Ectodermal cell (in vitro differentiated cells): ENCODE measurements at regions not wholly inside any gene's neighbourhood (a gene's known extent, or its start where the extent isn't known, plus 50 kb on each side); places are given as distances from the start of the nearest gene placed in this dataset.

Experiments
- H3K27ac ChIP-seq: 2 replicates; pipeline ENCODE4 v1.7.0; 2013; ENCODE audit warnings: mild to moderate bottlenecking, low read depth, low read length; ENCODE audit not compliant: insufficient read depth, poor library complexity, severe bottlenecking
- H3K27me3 ChIP-seq: 2 replicates; pipeline ENCODE4 v1.7.0; 2013; ENCODE audit warnings: mild to moderate bottlenecking, low read length; ENCODE audit not compliant: insufficient read depth, control insufficient read depth, poor library complexity, severe bottlenecking
- H3K36me3 ChIP-seq: one replicate; pipeline ENCODE4 v1.7.0; 2013; ENCODE audit warnings: low read length; ENCODE audit not compliant: control insufficient read depth, insufficient read depth
- H3K4me1 ChIP-seq: one replicate; pipeline ENCODE4 v1.7.0; 2013; ENCODE audit warnings: low read length; ENCODE audit not compliant: control insufficient read depth, insufficient read depth
- H3K4me3 ChIP-seq: 2 replicates; pipeline ENCODE4 v1.7.0; 2013; ENCODE audit warnings: low read depth, low read length, control low read depth; ENCODE audit not compliant: insufficient read depth
- H3K9me3 ChIP-seq: 2 replicates; pipeline ENCODE4 v1.7.0; 2013; ENCODE audit warnings: mild to moderate bottlenecking, low read length, moderate library complexity; ENCODE audit not compliant: control insufficient read depth
- WGBS, 2 experiments: methylation state at CpG; one replicate each; pipeline ENCODE4 v1.1.7; 2013; ENCODE audit warnings: missing lambda C conversion rate in 2 of 2; 5-methylcytosine and 5-hydroxymethylcytosine counted together

DNA sequence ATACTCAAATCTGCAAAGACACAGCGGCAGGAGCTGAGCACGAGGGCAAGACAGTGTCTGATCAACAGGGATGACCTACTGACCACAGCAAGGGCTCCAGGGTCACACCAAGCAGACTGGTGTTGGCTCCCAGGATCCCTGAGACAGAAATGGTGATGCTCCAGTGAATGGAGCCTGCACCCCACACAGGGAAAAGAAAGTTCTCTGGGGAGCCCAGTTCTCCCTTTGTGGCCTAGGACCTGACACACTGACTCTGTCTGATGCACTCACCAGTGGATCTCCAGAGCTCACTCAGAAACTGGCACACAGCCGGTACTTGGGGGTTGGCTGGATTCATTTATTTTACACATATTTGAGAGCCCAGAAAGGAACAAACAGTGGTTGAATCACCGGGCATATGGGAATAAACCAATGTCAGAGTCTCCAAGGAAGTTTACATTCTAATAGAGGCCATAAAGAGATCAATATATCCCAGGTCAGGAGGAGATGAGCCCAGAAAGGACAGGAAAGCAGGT, 215.6 kb upstream of the ARL4C start:
- WGBS, 2 experiments = 92 to 94% methylated on average over 4 of the region's 4 CpGs
- Histone ChIP-seq H3K9me3 (no peaks in the 10 kb centered on the region), H3K27me3 (no peaks in the 10 kb centered on the region)

DNA sequence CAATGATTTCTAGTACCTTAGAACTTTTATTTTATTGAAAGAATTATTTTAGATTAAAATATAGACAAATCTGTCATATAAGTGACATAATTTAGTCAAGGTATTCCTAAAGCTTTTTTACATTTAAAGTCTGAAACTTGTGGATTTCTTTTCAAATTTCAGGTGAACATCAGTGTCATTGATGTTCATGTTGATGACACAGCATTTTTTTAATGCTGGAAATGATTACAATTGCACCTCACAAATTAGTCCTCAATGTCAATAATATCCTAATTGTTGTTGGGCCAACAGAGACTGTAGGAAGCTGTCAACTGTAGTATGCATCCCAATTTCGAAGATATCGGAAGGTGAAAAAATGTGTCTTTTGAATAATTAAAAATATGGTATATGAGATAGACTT, 214.4 kb upstream of the ARL4C start:
- Histone ChIP-seq H3K27me3 (no peaks in the 10 kb centered on the region), H3K9me3 (no peaks in the 10 kb centered on the region), H3K4me3 (no peak overlapping the region), H3K27ac (no peak overlapping the region), H3K4me1 (peaks cover 19% of the 10 kb centered on the region), H3K36me3 (no peaks in the 10 kb centered on the region)
- WGBS, 2 experiments = 93 to 97% methylated on average over 2 of the region's 2 CpGs

More for the DNA sequence above, 215.6 kb upstream of the ARL4C start:
- no peak overlapping the region for H3K27ac ChIP-seq
- H3K4me3 ChIP-seq = no peak overlapping the region
- no peaks in the 10 kb centered on the region for H3K36me3 ChIP-seq
- peaks cover 19% of the 10 kb centered on the region for H3K4me1 ChIP-seq

DNA sequence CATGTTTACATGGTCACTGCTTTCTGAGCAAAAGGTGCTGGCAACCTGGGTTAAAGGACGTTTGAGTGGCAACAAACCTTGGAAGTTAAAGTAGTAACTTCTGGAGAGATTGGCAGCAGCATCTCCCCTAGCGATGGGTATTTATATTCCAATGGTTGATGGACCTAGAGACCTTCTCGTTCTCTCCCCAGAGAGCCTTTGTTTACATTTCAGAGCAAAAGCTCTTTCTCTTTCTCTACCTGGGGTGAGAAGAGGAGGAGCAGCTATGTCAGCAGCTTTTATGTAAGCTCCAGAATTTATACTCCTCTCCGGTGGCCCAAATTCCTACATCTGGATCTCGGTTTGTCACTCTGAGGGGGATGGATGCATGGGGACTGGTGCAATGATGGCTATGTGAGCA, 213.7 kb upstream of the ARL4C start:
- no peaks in the 10 kb centered on the region for H3K27me3 ChIP-seq
- WGBS, 2 experiments = 3 to 10% methylated on average over 3 to 5 of the region's 5 CpGs
- H3K4me3 ChIP-seq = no peak overlapping the region
- H3K27ac ChIP-seq = no peak overlapping the region
- H3K9me3 ChIP-seq = no peaks in the 10 kb centered on the region
- no peaks in the 10 kb centered on the region for H3K36me3 ChIP-seq
- peaks cover 19% of the 10 kb centered on the region for H3K4me1 ChIP-seq

DNA sequence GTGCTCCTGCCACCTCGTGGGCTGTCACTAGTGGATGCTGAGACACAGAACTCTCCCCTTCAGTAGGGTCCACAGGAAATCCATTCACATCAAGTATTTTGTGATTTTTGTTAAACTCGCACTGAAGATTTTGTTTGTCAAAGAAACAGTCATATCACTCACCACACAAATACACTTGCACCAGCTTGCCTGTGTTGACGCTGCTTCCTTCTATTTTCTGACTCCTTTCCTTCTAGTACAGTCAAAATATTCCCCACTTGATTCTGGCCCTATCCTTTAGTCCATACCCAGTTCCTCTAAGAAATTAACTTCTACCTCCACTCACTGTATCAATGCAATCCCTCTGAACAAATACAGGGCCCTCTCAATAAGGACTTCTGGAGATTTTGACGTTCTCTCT, 213.2 kb upstream of the ARL4C start:
- WGBS, 2 experiments = 42 to 46% methylated on average over 4 of the region's 4 CpGs
- Histone ChIP-seq H3K9me3 (no peaks in the 10 kb centered on the region), H3K27me3 (no peaks in the 10 kb centered on the region), H3K4me1 (peaks cover 19% of the 10 kb centered on the region), H3K27ac (no peak overlapping the region), H3K36me3 (no peaks in the 10 kb centered on the region), H3K4me3 (no peak overlapping the region)

DNA sequence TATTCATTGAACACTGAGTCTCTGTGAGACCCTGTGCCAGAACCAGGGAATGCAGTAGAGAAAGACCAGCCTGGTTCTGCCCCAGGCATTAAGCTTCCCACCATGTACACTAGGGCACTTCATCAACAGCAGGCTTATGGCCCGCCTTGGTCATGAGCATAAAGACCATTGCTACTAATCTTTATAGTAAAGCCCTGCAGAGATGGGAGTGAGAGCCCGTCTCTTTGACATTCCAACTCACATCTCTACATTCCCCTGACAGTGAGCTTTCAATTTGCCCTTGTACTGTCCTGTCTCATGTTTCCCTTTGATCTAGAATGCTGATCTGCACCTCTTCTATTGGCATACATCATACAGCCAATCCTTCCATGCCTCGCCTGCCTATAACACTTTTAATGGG, 211.8 kb upstream of the ARL4C start:
- Histone ChIP-seq H3K9me3 (no peaks in the 10 kb centered on the region), H3K27ac (no peak overlapping the region), H3K4me1 (peaks cover 20% of the 10 kb centered on the region), H3K27me3 (no peaks in the 10 kb centered on the region), H3K4me3 (no peak overlapping the region), H3K36me3 (no peaks in the 10 kb centered on the region)
- 80 to 86% methylated on average over 3 of the region's 3 CpGs for WGBS, 2 experiments

DNA sequence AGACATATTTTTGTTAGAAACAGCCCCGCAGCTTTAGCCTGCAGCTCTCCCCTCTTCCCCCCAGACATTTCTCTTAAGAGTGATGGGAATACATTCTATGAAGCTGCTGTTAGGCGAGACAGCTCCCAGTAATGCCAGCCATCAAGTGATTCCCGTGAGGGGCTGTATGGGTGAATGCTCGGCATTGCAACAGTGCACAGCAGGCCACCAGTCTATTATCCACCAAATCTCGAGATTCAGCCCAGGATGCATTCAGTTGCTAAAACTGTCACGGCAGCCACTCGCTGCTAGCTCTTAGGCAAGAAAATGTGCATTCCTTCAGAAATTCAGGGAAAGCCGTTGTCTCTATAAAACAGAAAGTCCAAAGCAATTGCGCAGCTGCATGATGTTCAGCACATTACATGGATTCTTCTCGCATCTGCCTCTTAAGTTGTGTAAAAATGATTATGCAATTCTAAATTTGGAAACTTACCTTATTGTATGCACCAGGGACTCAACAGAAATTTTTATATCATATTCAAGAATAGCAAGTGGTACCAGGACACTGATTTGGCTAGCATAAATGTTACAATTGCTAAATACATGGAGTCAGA, 211.3 kb upstream of the ARL4C start:
- Histone ChIP-seq H3K4me1 (peaks cover 26% of the 10 kb centered on the region), H3K27ac (no peak overlapping the region), H3K27me3 (no peaks in the 10 kb centered on the region), H3K4me3 (no peak overlapping the region), H3K9me3 (no peaks in the 10 kb centered on the region), H3K36me3 (no peaks in the 10 kb centered on the region)
- WGBS, 2 experiments = 25 to 27% methylated on average over 10 of the region's 10 CpGs

DNA sequence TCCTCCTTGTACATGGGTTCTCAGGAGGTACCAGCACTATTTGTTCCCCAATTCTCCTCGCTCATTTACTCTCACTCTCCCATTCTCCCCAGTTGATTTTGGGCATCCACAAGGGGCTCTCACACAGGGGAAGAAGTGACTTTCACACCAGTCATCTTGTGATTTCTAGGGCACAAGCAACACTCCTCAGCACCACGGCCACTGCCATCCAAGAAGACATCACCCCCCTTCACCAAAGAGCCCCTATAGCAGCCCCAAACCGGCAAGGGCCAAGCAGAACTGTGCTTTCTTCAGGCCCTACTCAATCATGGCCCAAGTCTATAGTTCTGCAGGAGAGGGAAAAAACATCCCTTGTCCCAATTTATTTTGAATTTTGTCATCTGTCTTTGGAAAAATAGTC, 209.2 kb upstream of the ARL4C start:
- 92 to 95% methylated on average over 3 of the region's 3 CpGs for WGBS, 2 experiments
- Histone ChIP-seq H3K4me1 (peaks cover 30% of the 10 kb centered on the region), H3K36me3 (no peaks in the 10 kb centered on the region), H3K27me3 (no peaks in the 10 kb centered on the region), H3K9me3 (no peaks in the 10 kb centered on the region), H3K4me3 (no peak overlapping the region), H3K27ac (no peak overlapping the region)

DNA sequence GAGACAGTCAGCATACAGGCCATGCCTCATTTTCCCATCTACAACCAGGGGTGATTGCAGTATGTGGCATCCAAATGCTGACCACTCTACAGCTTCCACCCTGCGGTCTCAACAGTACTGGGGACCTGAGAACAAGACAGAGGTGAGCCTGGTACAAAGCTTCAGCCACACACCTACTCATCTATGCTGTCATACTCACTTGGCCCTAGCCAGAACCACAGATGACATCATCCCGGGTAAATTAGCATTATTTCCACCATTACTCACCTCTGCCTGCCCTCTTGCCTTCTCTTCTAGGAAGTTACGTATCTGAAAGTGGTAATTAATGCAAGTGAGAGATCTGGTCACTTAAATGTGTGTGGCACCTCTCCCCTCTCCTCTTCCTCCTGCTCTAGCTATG, 208.2 kb upstream of the ARL4C start:
- Histone ChIP-seq H3K36me3 (no peaks in the 10 kb centered on the region), H3K9me3 (no peaks in the 10 kb centered on the region), H3K27me3 (no peaks in the 10 kb centered on the region), H3K27ac (no peak overlapping the region), H3K4me3 (no peak overlapping the region), H3K4me1 (peaks cover 22% of the 10 kb centered on the region)
- 95 to 96% methylated on average over 2 to 3 of the region's 3 CpGs for WGBS, 2 experiments

DNA sequence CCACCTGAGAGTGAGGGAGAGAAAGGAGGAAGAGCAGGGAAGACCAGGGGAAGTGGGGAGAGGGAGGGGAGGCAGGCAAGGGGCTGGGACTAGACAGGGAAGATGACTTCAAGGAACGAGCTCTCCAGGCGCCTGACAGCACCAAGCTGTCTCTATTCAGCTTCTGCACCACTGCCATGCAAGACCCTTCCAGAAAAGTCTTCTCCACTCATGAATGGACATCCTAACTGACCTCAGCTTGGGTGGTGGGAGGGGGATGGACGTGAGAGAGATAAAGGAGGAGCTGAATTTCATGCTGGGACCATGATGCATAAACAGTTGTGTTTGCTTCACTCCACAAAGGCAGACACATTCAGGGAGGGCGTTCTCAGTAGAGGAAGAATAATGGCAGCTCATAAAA, 206.4 kb upstream of the ARL4C start:
- 76 to 78% methylated on average over 4 of the region's 4 CpGs for WGBS, 2 experiments
- Histone ChIP-seq H3K27ac (no peak overlapping the region), H3K36me3 (no peaks in the 10 kb centered on the region), H3K4me3 (no peak overlapping the region), H3K4me1 (peaks cover 17% of the 10 kb centered on the region), H3K27me3 (no peaks in the 10 kb centered on the region), H3K9me3 (no peaks in the 10 kb centered on the region)

DNA sequence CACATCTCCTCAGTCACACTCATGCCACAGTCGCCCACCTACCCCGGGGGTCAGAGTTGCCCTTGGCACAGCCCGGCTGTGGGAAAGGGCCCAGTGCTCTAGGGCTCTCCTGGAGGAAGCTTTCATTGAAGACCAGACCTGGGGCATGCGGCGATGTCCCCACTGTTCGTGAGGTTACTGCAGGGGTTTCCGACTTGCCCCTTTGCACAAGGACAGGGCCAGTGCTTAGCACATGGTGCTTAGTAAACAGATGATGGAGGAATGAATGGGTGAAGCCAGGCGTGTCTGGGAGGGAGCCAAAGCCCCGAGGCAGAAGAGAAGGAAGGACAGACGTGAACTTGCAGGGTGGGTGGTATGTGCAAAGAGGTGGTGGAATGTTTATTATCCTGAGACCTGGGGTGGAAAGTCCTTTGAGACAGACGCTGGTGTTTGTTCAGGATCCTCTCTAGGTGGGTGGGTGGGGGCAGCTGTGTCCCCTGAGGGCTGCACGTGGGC, 205.9 kb upstream of the ARL4C start:
- no peaks in the 10 kb centered on the region for H3K36me3 ChIP-seq
- peaks cover 12% of the 10 kb centered on the region for H3K4me1 ChIP-seq
- no peak overlapping the region for H3K4me3 ChIP-seq
- no peaks in the 10 kb centered on the region for H3K9me3 ChIP-seq
- no peak overlapping the region for H3K27ac ChIP-seq
- 88% methylated on average over 12 of the region's 12 CpGs for WGBS, 2 experiments
- H3K27me3 ChIP-seq = no peaks in the 10 kb centered on the region
